Activated naive CD8-positive, alpha-beta T cell treated with anti-CD3 and anti-CD28 coated beads, Interleukin-2, amount 50 U/mL, for 24 hours (primary cell): ENCODE measurements at regions not wholly inside any gene's neighbourhood (a gene's known extent, or its start where the extent isn't known, plus 50 kb on each side); places are given as distances from the start of the nearest gene placed in this dataset.
"Not testable (repeated sequence)": the region's sequence is repeated elsewhere in the genome, so short reads cannot be mapped to it uniquely, and the experiment has no call there.

Source experiments
- ATAC-seq: fragments of 150-1000 bp; cut with Tn5 transposase; one replicate; pipeline ENCODE4 v1.10.0; 2021
- DNase-seq: peaks from one replicate; pipeline ENCODE4 v3.0.0; 2021
- H3K27ac Mint-ChIP-seq: one replicate; pipeline ENCODE4 v1.8.0; 2021; ENCODE audit warnings: mild to moderate bottlenecking, mixed read lengths
- H3K27me3 Mint-ChIP-seq: one replicate; pipeline ENCODE4 v1.8.0; 2021; ENCODE audit warnings: mixed read lengths
- H3K36me3 Mint-ChIP-seq: one replicate; pipeline ENCODE4 v1.8.0; 2021; ENCODE audit warnings: low read depth, mixed read lengths
- H3K4me1 Mint-ChIP-seq: one replicate; pipeline ENCODE4 v1.8.0; 2021; ENCODE audit warnings: mixed read lengths
- H3K4me3 Mint-ChIP-seq: one replicate; pipeline ENCODE4 v1.8.0; 2021; ENCODE audit warnings: mild to moderate bottlenecking, moderate library complexity, mixed read lengths
- H3K9me3 Mint-ChIP-seq: one replicate; pipeline ENCODE4 v1.8.0; 2021; ENCODE audit warnings: mixed read lengths

- Mint-ChIP-seq H3K36me3 (no peaks in the 10 kb centered on the region), H3K27ac (peak overlapping the region; percentile 73), H3K9me3 (no peaks in the 10 kb centered on the region), H3K27me3 (no peaks in the 10 kb centered on the region), H3K4me1 (peaks cover 26% of the 10 kb centered on the region), H3K4me3 (peak overlapping the region; percentile 38)
- peak; percentile 92 for ATAC-seq
- DNase-seq = peak; percentile 49
Measured at GRCh38 chr1:182259229-182259872, 132.2 kb downstream of the GLUL start.

GRCh38 chr1:182257369-182258063, 134.1 kb downstream of the GLUL start:
- DNase-seq (no peak), ATAC-seq (no peak)
- H3K27me3 Mint-ChIP-seq = no peaks in the 10 kb centered on the region
- no peak overlapping the region for H3K27ac Mint-ChIP-seq
- no peaks in the 10 kb centered on the region for H3K9me3 Mint-ChIP-seq
- H3K36me3 Mint-ChIP-seq = no peaks in the 10 kb centered on the region
- peaks cover 24% of the 10 kb centered on the region for H3K4me1 Mint-ChIP-seq
- H3K4me3 Mint-ChIP-seq = no peak overlapping the region

DNA sequence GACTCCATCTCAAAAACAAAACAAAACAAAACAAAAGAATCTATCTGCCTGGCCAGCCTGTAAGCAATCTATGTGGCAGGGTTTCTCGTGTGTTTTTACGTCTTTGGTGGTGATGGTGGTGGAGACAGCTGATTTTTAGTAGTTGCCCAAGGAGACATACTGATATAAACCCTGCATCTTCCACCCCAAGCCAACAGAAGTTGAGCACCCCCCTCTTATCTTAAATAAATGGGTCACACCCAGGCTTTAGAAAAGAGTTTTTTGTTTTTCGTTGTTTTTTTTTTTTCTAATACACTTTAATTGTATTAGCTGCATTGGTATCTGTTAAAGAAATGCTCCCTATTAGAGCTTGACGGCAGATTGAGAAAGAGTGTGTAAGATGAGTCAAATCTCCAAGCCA, 134.7 kb downstream of the GLUL start:
- ATAC-seq (no peak), DNase-seq (no peak)
- peaks cover 19% of the 10 kb centered on the region for H3K4me1 Mint-ChIP-seq
- no peaks in the 10 kb centered on the region for H3K36me3 Mint-ChIP-seq
- no peak overlapping the region for H3K27ac Mint-ChIP-seq
- no peaks in the 10 kb centered on the region for H3K27me3 Mint-ChIP-seq
- H3K9me3 Mint-ChIP-seq = no peaks in the 10 kb centered on the region
- H3K4me3 Mint-ChIP-seq = no peak overlapping the region

DNA sequence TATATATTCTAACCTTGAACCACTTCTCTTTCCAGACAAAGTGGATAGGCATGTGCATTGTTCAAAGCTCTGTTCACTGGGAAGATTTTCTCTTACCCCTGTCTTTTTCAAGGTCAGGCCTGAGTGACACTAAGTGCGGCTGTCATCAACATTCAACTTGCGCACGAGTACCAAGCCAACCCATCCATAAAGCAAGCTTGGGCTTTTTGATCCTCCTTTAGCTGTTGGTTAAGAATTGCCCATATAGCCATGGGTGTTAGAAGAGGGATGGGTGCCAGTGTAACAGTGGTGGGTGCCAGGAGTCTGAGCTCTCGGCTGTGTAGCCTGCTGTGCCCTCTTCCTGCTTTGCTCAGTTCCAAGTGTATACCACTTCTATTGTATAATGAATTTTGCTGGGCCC, 136.1 kb downstream of the GLUL start:
- Mint-ChIP-seq H3K4me1 (peaks cover 15% of the 10 kb centered on the region), H3K36me3 (no peaks in the 10 kb centered on the region), H3K27ac (no peak overlapping the region), H3K9me3 (no peaks in the 10 kb centered on the region), H3K27me3 (no peaks in the 10 kb centered on the region), H3K4me3 (no peak overlapping the region)
- ATAC-seq (no peak), DNase-seq (no peak)

- H3K9me3 Mint-ChIP-seq = no peaks in the 10 kb centered on the region
- no peak for ATAC-seq
- H3K4me1 Mint-ChIP-seq = peaks cover 9% of the 10 kb centered on the region
- no peak overlapping the region for H3K4me3 Mint-ChIP-seq
- no peaks in the 10 kb centered on the region for H3K27me3 Mint-ChIP-seq
- H3K27ac Mint-ChIP-seq = no peak overlapping the region
- H3K36me3 Mint-ChIP-seq = no peaks in the 10 kb centered on the region
- no peak for DNase-seq
Measured at GRCh38 chr1:182253319-182253860, 138.2 kb downstream of the GLUL start.

- peaks cover 9% of the 10 kb centered on the region for H3K4me1 Mint-ChIP-seq
- H3K36me3 Mint-ChIP-seq = no peaks in the 10 kb centered on the region
- DNase-seq (no peak), ATAC-seq (no peak)
- H3K27ac Mint-ChIP-seq = no peak overlapping the region
- no peaks in the 10 kb centered on the region for H3K27me3 Mint-ChIP-seq
- no peak overlapping the region for H3K4me3 Mint-ChIP-seq
- no peaks in the 10 kb centered on the region for H3K9me3 Mint-ChIP-seq
Measured at GRCh38 chr1:182251561-182251960, 140.0 kb downstream of the GLUL start.

DNA sequence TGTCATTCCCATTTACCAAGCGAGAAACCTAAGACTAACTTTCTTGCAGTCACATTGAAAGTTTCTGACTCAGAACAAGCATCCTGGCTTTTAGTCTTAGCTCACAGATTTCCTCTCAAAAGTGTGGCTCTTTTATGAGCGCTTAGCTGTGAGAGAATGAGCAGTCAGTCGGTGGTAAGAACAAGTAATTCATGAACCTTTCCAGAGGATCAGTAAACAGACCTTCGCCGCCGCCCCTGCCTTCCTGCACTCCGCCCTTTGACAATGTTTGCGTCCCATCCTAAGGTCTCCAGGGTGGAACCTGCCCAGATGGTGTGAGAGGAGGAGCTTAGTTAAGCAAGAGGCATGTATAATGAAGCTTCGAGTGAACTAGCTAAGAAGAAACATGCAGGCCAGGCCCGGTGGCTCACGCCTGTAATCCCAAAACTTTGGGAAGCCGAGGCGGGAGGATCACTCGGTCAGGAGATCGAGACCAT, 142.4 kb downstream of the GLUL start:
- Mint-ChIP-seq H3K36me3 (no peaks in the 10 kb centered on the region), H3K27ac (no peak overlapping the region), H3K4me1 (peaks cover 9% of the 10 kb centered on the region), H3K9me3 (no peaks in the 10 kb centered on the region), H3K27me3 (no peaks in the 10 kb centered on the region), H3K4me3 (no peak overlapping the region)
- peak; percentile 16 for DNase-seq
- ATAC-seq = peak; percentile 83

DNA sequence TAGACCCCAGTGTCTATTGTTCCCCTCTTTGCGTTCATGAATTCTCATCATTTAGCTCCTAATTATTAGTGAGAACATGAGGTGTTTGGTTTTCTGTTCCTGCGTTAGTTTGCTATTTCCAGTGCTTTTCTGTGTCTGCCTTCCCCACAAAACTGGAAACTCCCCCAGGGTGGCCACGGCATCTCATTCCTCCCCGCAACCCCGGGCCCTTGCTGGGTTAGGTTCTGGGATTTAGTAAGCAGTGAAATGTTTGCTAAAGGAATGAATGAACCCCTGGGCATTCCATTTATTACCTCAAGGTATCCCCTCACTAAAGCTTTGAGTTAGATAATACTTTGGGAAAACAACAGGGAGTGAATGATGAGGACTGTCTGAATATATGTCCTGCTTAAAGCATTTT, 142.9 kb downstream of the GLUL start:
- no peak for DNase-seq
- H3K36me3 Mint-ChIP-seq = no peaks in the 10 kb centered on the region
- peaks cover 9% of the 10 kb centered on the region for H3K4me1 Mint-ChIP-seq
- H3K27ac Mint-ChIP-seq = no peak overlapping the region
- ATAC-seq = peak; percentile 26
- H3K9me3 Mint-ChIP-seq = no peaks in the 10 kb centered on the region
- no peak overlapping the region for H3K4me3 Mint-ChIP-seq
- H3K27me3 Mint-ChIP-seq = no peaks in the 10 kb centered on the region

DNA sequence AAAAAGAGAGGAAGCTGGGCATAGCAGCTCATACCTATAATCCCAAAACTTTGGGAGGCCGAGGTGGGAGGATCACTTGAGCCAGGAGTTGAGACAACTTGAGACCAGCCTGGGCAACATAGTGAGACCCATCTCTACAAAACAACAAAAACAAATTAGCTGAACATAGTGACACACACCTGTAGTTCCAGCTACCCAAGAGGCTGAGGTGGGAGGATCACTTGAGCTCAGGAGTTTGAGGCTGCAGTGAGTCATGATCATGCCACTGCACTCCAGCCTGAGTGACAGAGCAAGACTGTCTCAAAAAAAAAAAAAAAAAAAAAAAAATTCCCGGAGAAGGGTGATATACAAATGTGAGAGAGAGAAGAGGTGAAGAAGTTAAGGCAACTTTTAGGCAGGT, 143.8 kb downstream of the GLUL start:
- H3K4me3 Mint-ChIP-seq, H3K36me3 Mint-ChIP-seq, H3K27ac Mint-ChIP-seq, H3K4me1 Mint-ChIP-seq, H3K27me3 Mint-ChIP-seq, DNase-seq, ATAC-seq, H3K9me3 Mint-ChIP-seq: not testable (repeated sequence)

DNA sequence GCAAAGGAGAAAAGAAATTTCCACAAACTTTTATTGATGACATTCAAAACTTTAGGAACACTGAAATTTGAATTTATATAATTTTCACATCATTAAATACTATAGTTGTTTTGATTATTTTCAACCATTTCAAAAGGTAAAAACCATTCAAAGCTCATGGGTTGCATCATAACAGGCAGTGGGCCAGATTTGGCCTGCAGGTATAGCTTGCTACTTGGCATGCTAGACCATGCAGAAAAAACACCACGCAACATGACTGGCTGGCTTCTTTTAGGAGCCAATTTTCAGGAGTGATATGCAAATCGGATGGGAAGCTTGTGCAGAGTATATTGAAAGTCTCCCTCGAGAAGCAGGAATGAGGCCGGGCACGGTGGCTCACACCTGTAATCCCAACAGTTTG, 144.8 kb downstream of the GLUL start:
- H3K36me3 Mint-ChIP-seq = no peaks in the 10 kb centered on the region
- ATAC-seq (no peak), DNase-seq (no peak)
- H3K27ac Mint-ChIP-seq = no peak overlapping the region
- no peak overlapping the region for H3K4me3 Mint-ChIP-seq
- H3K4me1 Mint-ChIP-seq = peaks cover 9% of the 10 kb centered on the region
- no peaks in the 10 kb centered on the region for H3K27me3 Mint-ChIP-seq
- H3K9me3 Mint-ChIP-seq = no peaks in the 10 kb centered on the region

GRCh38 chr1:182245040-182245439, 146.6 kb downstream of the GLUL start:
- DNase-seq (no peak), ATAC-seq (no peak)
- Mint-ChIP-seq H3K27me3 (no peaks in the 10 kb centered on the region), H3K4me1 (peaks cover 9% of the 10 kb centered on the region), H3K4me3 (no peak overlapping the region), H3K36me3 (no peaks in the 10 kb centered on the region), H3K9me3 (no peaks in the 10 kb centered on the region), H3K27ac (no peak overlapping the region)

DNA sequence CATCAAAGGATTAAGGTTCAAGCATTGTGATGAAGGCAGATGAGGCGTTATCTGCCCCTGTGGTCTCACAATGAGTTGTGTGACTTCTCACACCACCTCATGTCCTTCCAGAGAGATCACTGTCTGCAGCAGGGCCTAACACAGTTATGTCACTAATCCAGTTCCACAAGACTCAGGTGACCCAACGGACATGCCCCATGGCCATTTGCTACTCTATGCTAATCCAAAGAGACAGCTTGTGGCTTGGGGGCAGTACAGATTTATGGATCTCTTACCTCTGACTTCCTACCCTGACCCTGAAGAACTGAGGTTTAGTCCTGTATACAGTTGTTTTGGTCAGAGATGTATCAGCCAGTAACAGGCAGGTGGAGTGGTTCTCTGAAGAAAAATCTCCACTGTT, 147.1 kb downstream of the GLUL start:
- Mint-ChIP-seq H3K9me3 (no peaks in the 10 kb centered on the region), H3K4me1 (peaks cover 8% of the 10 kb centered on the region), H3K36me3 (no peaks in the 10 kb centered on the region), H3K4me3 (no peak overlapping the region), H3K27me3 (no peaks in the 10 kb centered on the region), H3K27ac (no peak overlapping the region)
- ATAC-seq (no peak), DNase-seq (no peak)

GRCh38 chr1:182242641-182243040, 148.9 kb downstream of the GLUL start:
- no peaks in the 10 kb centered on the region for H3K9me3 Mint-ChIP-seq
- DNase-seq = no peak
- H3K4me1 Mint-ChIP-seq = no peaks in the 10 kb centered on the region
- H3K27me3 Mint-ChIP-seq = no peaks in the 10 kb centered on the region
- ATAC-seq = no peak
- H3K4me3 Mint-ChIP-seq = no peak overlapping the region
- H3K36me3 Mint-ChIP-seq = no peaks in the 10 kb centered on the region
- H3K27ac Mint-ChIP-seq = no peak overlapping the region

DNA sequence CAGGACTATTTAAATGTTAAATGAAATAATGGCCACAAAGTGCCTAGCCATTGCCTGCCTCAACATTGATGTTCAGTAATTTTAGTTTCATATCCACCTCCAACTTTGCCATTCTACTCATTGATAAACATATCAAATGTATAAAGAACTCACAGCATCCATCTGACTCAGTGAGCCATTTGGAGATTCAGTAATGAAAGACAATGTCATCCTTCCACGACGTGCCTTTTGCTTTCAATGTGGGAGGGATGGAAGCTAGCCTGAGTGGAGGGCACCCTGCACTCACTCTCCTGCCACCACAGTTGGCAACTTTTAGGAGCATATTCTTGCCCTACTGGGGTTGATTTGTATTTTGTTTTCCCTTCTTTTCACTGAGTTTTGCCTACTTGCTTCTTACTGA, 151.5 kb downstream of the GLUL start:
- H3K9me3 Mint-ChIP-seq = no peaks in the 10 kb centered on the region
- no peak overlapping the region for H3K4me3 Mint-ChIP-seq
- DNase-seq = no peak
- no peaks in the 10 kb centered on the region for H3K27me3 Mint-ChIP-seq
- no peak overlapping the region for H3K27ac Mint-ChIP-seq
- peaks cover 6% of the 10 kb centered on the region for H3K4me1 Mint-ChIP-seq
- ATAC-seq = no peak
- H3K36me3 Mint-ChIP-seq = no peaks in the 10 kb centered on the region

DNA sequence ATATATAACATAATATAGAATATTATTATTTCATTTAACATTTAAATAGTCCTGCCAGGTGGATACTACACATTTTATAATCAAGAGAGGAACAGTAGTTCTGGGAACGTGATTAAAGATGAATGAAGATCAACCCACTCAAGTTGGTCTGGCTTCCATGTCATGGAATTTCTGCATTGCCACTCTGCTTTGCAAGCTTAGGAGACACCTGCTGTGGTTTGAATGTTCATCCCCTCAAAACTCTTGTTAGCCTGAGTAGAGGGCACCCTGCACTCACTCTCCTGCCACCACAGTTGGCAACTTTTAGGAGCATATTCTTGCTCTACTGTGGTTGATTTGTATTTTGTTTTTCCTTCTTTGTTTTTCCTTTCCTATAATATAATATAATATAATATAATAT, 153.2 kb downstream of the GLUL start:
- no peak overlapping the region for H3K27ac Mint-ChIP-seq
- no peaks in the 10 kb centered on the region for H3K9me3 Mint-ChIP-seq
- H3K27me3 Mint-ChIP-seq = no peaks in the 10 kb centered on the region
- peaks cover 6% of the 10 kb centered on the region for H3K4me1 Mint-ChIP-seq
- DNase-seq (no peak), ATAC-seq (no peak)
- H3K4me3 Mint-ChIP-seq = no peak overlapping the region
- H3K36me3 Mint-ChIP-seq = no peaks in the 10 kb centered on the region
